ENCODE measurements at regions not wholly inside any gene's neighbourhood (a gene's known extent, or its start where the extent isn't known, plus 50 kb on each side); places are given as distances from the start of the nearest gene placed in this dataset.

DNA sequence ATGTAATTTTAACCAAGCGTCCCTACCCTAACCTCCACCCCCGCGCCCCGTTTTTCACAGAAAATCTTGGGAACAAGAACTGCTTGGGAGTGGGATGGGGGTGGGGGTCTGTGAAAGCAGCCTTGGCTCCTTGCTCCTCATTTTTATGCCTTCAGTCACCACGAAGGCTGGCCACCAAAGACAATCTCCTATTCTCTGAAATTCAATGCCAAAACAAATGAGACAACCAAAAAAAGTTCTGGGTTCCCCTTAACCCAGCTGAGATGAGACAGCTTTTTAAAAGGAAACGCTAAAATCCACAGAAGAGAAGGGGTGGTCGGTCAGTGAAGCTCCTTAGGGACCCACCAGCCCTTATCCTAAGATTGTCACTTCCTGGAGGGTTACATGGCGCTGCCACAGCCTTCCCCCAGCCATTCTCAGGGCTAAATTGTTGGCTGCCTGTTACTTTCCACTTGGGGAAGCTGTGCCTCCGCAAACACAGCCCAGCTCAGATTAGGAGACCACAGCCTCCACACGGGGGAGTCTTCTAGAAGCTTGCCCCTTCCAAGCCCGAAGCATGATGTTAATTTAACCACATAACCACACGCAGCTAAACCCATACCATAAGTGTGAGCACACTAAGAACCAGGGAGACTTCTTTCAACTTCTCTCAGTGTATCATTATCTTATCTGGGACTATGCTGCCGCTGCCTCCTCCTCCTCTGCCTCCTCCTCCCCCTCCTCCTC lies 136.3 kb downstream of the FOXD1 start (continued):
- TF ChIP-seq GATAD2B (conservative IDR thresholded peaks at IDR 0.05; ENCODE audit: low read depth): no peak

DNA sequence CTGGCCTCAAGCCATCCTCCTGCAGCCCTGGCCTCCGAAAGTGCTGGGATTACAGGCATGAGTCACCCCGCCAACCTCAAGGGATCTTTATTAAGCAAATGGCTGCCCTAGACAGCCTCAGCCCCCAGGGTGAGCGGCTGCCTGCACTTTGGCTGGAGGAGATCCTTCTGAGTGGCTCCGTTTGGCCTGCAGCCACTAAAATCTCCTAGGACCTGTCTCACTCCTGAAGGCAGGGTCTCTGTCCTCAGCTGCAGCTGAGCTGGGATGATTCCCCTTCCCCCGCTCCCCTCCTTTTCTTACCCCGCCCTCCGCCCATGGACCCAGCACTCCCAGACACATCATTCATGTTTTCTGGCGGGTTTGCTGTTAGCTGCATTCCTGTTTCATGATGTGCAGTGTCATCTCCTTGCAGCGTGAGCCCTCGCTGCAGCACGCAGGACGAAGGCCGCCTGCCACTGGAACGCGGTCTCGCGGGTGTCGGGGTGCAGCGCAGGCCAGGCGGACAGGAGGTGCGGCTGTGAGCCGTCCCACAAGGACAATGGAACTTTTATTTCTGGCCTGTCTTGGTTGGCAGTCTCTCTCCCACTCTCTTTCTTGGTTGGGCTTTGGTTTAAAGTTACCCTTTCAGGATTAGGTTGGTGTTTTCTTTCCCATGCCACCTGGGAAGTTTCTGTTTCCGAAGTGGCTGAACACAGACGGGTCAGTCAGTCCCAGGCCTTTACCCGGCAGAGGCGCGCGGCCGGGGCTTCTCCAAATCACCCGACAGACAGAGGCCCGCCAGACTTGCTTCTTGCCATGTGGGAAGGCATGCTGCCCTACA lies 137.1 kb downstream of the FOXD1 start:
- RAD21 ChIA-PET (ENCODE audit: unreplicated experiment): no interaction called here
- no TSS peak for BruUV-seq (replicated peaks)
- POLR2A ChIA-PET: no interaction called here
- Histone ChIP-seq H3K79me2 (ENCODE audit: control insufficient read depth, insufficient read depth, low read length) (no peaks in the 10 kb centered on the region), H3K4me1 (ENCODE audit: control insufficient read depth, insufficient read depth, low read length) (no peaks in the 10 kb centered on the region), H3K9me3 (replicated peaks; ENCODE audit: control insufficient read depth, insufficient read depth, low read length) (no peaks in the 10 kb centered on the region), H3K27me3 (replicated peaks in 1 of 2; ENCODE audit: control insufficient read depth in 2 of 2, insufficient read depth in 2 of 2, low read length in 1 of 2) (peaks cover 8 to 9% of the 10 kb centered on the region in 2 experiments), H3K4me2 (ENCODE audit: control insufficient read depth, insufficient read depth) (no peak overlapping the region), H4K20me1 (ENCODE audit: control insufficient read depth, insufficient read depth) (no peaks in the 10 kb centered on the region), H3K4me3 (no peak overlapping the region), H3K27ac (ENCODE audit: control insufficient read depth, insufficient read depth) (no peak overlapping the region), H2AFZ (ENCODE audit: control insufficient read depth, low read depth, low read length) (no peak overlapping the region), H3K36me3 (ENCODE audit: control insufficient read depth in 2 of 2, insufficient read depth in 2 of 2, low read length in 1 of 2) (no peaks in the 10 kb centered on the region), H3K9ac (ENCODE audit: control insufficient read depth, insufficient read depth, low read length) (no peak overlapping the region)
- TF ChIP-seq CREM (IDR thresholded peaks at IDR 0.05; ENCODE audit: low read depth) (no peak), RCOR1 (conservative IDR thresholded peaks at IDR 0.05; ENCODE audit: low read depth, low read length) (no peak), POU2F2 (IDR thresholded peaks at IDR 0.05; ENCODE audit: borderline replicate concordance, low read depth, low read length) (no peak), MTA3 (IDR thresholded peaks at IDR 0.05; ENCODE audit: borderline replicate concordance, low read length) (no peak), SPI1 (IDR thresholded peaks at IDR 0.05; ENCODE audit: borderline replicate concordance, insufficient read depth, low read depth, low read length) (no peak), EED (IDR thresholded peaks at IDR 0.05; ENCODE audit: low read depth) (no peak), BRCA1 (IDR thresholded peaks at IDR 0.05; ENCODE audit: low read depth, low read length) (no peak), RUNX3 (IDR thresholded peaks at IDR 0.05; ENCODE audit: low read length) (no peak), FOXM1 (IDR thresholded peaks at IDR 0.05; ENCODE audit: low read depth, low read length) (no peak), IKZF1 (conservative IDR thresholded peaks at IDR 0.05) (no peak), MXI1 (IDR thresholded peaks at IDR 0.05; ENCODE audit: low read depth, low read length) (no peak), EP300 (IDR thresholded peaks at IDR 0.05; ENCODE audit: borderline replicate concordance in 1 of 2, control insufficient read depth in 1 of 2, low read depth in 2 of 2, low read length in 2 of 2) (no peak), CHD4 (IDR thresholded peaks at IDR 0.05) (no peak)
- TF ChIP-seq, protein P1, sequence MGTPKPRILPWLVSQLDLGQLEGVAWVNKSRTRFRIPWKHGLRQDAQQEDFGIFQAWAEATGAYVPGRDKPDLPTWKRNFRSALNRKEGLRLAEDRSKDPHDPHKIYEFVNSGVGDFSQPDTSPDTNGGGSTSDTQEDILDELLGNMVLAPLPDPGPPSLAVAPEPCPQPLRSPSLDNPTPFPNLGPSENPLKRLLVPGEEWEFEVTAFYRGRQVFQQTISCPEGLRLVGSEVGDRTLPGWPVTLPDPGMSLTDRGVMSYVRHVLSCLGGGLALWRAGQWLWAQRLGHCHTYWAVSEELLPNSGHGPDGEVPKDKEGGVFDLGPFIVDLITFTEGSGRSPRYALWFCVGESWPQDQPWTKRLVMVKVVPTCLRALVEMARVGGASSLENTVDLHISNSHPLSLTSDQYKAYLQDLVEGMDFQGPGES (IDR thresholded peaks at IDR 0.05): no peak
- TF ChIP-seq, protein P2, sequence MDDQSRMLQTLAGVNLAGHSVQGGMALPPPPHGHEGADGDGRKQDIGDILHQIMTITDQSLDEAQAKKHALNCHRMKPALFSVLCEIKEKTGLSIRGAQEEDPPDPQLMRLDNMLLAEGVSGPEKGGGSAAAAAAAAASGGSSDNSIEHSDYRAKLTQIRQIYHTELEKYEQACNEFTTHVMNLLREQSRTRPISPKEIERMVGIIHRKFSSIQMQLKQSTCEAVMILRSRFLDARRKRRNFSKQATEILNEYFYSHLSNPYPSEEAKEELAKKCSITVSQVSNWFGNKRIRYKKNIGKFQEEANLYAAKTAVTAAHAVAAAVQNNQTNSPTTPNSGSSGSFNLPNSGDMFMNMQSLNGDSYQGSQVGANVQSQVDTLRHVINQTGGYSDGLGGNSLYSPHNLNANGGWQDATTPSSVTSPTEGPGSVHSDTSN (IDR thresholded peaks at IDR 0.05; ENCODE audit: insufficient replicate concordance, low read depth, low read length): no peak
- TF ChIP-seq, protein P3, sequence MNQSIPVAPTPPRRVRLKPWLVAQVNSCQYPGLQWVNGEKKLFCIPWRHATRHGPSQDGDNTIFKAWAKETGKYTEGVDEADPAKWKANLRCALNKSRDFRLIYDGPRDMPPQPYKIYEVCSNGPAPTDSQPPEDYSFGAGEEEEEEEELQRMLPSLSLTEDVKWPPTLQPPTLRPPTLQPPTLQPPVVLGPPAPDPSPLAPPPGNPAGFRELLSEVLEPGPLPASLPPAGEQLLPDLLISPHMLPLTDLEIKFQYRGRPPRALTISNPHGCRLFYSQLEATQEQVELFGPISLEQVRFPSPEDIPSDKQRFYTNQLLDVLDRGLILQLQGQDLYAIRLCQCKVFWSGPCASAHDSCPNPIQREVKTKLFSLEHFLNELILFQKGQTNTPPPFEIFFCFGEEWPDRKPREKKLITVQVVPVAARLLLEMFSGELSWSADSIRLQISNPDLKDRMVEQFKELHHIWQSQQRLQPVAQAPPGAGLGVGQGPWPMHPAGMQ (IDR thresholded peaks at IDR 0.05; ENCODE audit: borderline replicate concordance): no peak
- WGBS (ENCODE audit: insufficient coverage, insufficient replicate concordance, low lambda C conversion rate, missing lambda C conversion rate): 48% methylated on average over 31 of the region's 31 CpGs
- DNase-seq (ENCODE audit: low read depth, low spot score) (no peak), FAIRE-seq (no peak), ATAC-seq (no peak; the same call in 2 of the 3 replicates)
- CTCF ChIA-PET: no interaction called here
- intact Hi-C loops (cut with micrococcal nuclease; ENCODE audit: unreplicated experiment) (no loop called here), in situ Hi-C loops (cut with MboI) (no loop called here)
- SMC1A ChIA-PET (ENCODE audit: uncharacterized antibody, unreplicated experiment): interaction anchor here (0.8 kb wide), 1 partner anchor 88 kb away, joined by 3 read pairs; no protein-coding TSS in a partner anchor
